SK-N-MC (cell line): ENCODE measurements at regions not wholly inside any gene's neighbourhood (a gene's known extent, or its start where the extent isn't known, plus 50 kb on each side); places are given as distances from the start of the nearest gene placed in this dataset.
"Not testable (repeated sequence)": the region's sequence is repeated elsewhere in the genome, so short reads cannot be mapped to it uniquely, and the experiment has no call there.

ENCODE experiments used
- DNase-seq: peaks from one replicate; pipeline ENCODE4 v3.0.0-alpha.2; 2011; ENCODE audit warnings: low read depth, low spot score
- H3K27ac ChIP-seq: fragments of 200-600 bp; sonication (generic); 2 replicates; pipeline ENCODE4 v1.5.1; 2016; ENCODE audit warnings: mixed run types
- H3K36me3 ChIP-seq: fragments of 200-600 bp; sonication (generic); 2 replicates; pipeline ENCODE4 v1.6.1; 2017; ENCODE audit warnings: antibody characterized with exemption, low read length, mixed read lengths; ENCODE audit not compliant: insufficient read depth
- H3K4me3 ChIP-seq: fragments of 200-600 bp; sonication (generic); 2 replicates; pipeline ENCODE4 v1.5.1; 2016
- H3K9ac ChIP-seq: fragments of 200-600 bp; sonication (generic); 2 replicates; pipeline ENCODE4 v1.8.0; 2017; ENCODE audit warnings: mixed run types, mixed read lengths; ENCODE audit not compliant: insufficient read length
- H3K9me3 ChIP-seq: fragments of 200-600 bp; sonication (generic); 2 replicates; pipeline ENCODE4 v1.6.1; 2017; ENCODE audit warnings: low read depth, mild to moderate bottlenecking, antibody characterized with exemption, low read length, moderate library complexity, mixed read lengths
- EZH2 ChIP-seq: fragments of 200-600 bp; sonication (generic); IDR thresholded peaks from one replicate; pipeline ENCODE4 v1.6.1; 2017; ENCODE audit warnings: antibody characterized with exemption
- FOXP2 ChIP-seq: optimal IDR thresholded peaks from 2 replicates; pipeline ENCODE3; 2011; ENCODE audit warnings: mild to moderate bottlenecking, moderate library complexity; ENCODE audit not compliant: insufficient read depth; ENCODE audit errors: extremely low read length, control extremely low read depth
- POLR2AphosphoS5 ChIP-seq: IDR thresholded peaks from 2 replicates; pipeline ENCODE4 v1.6.1; 2012; ENCODE audit warnings: mild to moderate bottlenecking, low read depth, low read length, borderline replicate concordance

DNA sequence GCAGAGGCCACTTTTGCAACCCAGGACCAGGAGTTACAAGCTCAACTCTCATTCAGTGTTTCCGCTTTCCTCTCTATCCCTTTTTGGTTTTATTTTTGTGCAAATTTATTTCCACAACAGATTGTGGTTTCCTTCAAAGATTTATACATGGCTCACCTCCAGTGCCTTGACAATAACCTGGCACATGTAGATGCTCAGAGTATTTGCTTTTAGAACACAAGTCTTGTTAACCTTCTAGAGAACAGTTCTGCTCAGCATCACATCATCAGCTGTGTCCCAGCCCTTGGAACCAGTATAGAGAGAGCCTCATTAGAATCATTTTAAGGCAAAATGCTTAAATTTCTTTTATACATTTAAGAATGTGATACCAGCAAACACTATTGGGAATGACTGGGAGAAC, 133.7 kb downstream of the TENT5C start:
- TF ChIP-seq FOXP2 (no peak), EZH2 (no peak), POLR2AphosphoS5 (no peak)
- Histone ChIP-seq H3K9me3 (no peaks in the 10 kb centered on the region), H3K36me3 (no peaks in the 10 kb centered on the region), H3K27ac (no peak overlapping the region), H3K4me3 (no peak overlapping the region), H3K9ac (no peak overlapping the region)
- no peak for DNase-seq

DNA sequence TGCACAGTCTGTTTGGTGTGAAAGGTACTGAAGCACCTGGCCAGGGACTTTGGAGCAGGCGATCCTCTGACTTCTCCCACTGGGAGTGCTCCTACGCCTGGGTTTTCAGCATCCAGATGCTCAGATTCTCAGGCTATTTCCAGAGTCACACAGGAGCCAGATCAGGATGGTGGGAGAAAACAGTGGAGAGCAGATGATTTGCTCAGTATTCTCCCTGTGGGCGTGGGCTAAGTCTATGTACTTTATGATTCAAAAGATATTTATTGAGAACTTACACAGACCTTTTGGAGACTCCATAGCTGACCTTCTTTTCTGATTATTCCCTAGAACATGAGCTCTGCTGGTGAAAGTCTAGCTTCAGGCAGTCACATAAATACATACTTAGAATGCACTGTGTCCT, 134.6 kb downstream of the TENT5C start:
- TF ChIP-seq FOXP2: no peak
- TF ChIP-seq POLR2AphosphoS5: no peak
- TF ChIP-seq EZH2: no peak
- DNase-seq: no peak
- H3K27ac ChIP-seq: no peak overlapping the region

DNA sequence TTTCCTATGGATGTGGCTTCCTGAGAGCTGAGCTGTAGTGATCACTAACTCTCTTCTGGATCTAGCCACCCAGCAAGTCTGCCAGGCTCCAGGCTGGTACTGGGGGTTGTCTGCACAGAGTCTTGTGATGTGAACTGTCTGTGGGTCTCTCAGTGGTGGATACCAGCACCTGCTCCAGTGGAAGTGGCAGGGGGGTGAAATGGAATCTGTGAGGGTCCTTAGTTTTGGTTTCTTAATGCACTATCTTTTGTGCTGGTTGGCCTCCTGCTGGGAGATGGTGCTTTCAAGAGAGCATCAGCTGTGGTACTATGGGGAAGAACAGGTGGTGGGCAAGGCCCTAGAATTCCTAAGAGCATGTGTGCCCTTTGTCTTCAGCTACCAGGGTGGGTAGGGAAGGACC, 140.7 kb downstream of the TENT5C start:
- H3K4me3 ChIP-seq, H3K36me3 ChIP-seq, DNase-seq, H3K27ac ChIP-seq, H3K9ac ChIP-seq, H3K9me3 ChIP-seq: not testable (repeated sequence)

More for the DNA sequence above, 134.6 kb downstream of the TENT5C start:
- no peaks in the 10 kb centered on the region for H3K36me3 ChIP-seq
- H3K9ac ChIP-seq: no peak overlapping the region
- H3K9me3 ChIP-seq: no peaks in the 10 kb centered on the region
- H3K4me3 ChIP-seq: no peak overlapping the region

DNA sequence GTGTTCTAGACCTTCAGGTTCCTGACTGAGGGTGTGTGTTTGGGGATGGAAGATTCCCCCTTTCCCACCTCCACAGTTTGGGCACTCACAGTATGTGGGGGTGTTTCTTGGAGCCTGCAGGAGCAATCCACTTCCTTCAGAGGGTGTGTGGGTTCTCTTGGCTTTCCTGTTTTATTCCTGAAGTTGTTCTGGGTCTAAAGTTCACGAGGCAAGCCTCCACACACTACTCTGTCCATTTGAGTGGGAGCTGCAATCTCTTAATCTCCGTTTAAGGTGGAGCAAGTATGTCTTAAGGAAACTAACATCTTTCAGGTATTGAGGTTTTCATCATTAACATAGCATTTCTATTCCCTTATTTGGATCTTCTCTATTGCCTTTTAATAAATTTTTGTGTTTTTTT, 141.8 kb downstream of the TENT5C start:
- TF ChIP-seq POLR2AphosphoS5 (no peak), FOXP2 (no peak), EZH2 (no peak)
- DNase-seq: no peak
- H3K9ac ChIP-seq: no peak overlapping the region

DNA sequence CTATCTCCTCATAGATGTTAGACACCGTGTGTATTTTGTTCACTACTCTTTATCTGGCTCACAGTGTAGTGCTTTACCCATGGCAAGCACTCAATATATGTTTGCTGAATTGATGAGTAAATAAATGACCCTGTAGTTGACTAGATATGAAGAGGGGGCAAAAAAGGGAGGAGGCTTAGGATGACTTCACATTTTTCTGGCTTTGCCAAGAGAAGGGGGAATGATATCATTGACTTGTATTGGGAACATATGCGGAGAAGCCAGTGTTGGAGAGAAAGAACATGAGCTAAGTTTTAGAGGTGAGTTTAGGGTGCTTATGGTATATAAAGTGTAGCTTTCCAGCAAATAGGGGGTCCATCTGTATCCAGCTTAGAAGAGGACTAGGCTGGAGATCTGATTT, 145.5 kb downstream of the TENT5C start:
- Histone ChIP-seq H3K27ac (no peak overlapping the region), H3K4me3 (no peak overlapping the region), H3K9me3 (no peaks in the 10 kb centered on the region), H3K36me3 (no peaks in the 10 kb centered on the region), H3K9ac (no peak overlapping the region)
- no peak for DNase-seq
- no peak for TF ChIP-seq EZH2
- no peak for TF ChIP-seq POLR2AphosphoS5
- no peak for TF ChIP-seq FOXP2

More for the DNA sequence above, 141.8 kb downstream of the TENT5C start:
- Histone ChIP-seq H3K9me3 (no peaks in the 10 kb centered on the region), H3K27ac (no peak overlapping the region), H3K4me3 (no peak overlapping the region), H3K36me3 (no peaks in the 10 kb centered on the region)

DNA sequence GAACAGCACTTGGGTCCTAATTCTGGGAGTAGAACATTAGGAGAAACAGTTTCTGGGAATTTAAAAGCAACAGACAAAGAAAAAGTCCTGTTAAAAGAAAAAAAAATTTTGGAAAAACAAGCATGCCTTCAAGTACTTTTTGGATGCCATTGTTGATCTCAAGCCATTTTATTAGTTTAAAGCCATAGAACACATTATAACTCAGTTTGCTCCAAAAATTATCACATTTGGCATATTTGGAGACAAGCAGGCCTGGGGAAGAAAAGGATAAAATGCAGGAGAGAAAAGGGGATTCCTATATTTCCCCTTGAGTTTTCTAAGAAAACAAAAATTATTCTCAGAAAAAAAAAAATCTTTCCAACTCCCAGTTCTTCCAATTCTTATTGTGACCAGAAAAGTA, 146.8 kb downstream of the TENT5C start:
- Histone ChIP-seq H3K4me3 (no peak overlapping the region), H3K9ac (no peak overlapping the region), H3K36me3 (no peaks in the 10 kb centered on the region), H3K9me3 (no peaks in the 10 kb centered on the region), H3K27ac (no peak overlapping the region)
- DNase-seq: no peak
- TF ChIP-seq POLR2AphosphoS5 (no peak), FOXP2 (no peak), EZH2 (no peak)

DNA sequence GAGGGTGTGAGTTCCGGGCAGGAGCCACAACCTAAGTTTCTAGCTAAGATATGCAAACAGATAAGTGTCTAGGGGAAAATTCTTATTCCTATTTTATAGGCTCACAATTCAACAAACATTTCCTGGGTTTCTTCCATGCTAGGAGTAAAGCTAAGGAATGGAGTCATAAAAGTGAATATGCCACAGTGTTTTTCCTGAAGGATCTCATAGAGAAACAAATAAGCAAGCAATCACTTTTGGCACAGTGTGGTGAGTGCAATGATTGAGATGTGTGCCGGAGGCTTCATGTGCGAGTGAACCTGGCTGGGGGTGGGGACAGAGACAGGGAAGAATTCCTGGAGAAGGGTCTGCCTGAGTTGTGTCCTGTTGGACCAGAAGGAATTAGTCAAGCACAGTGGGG, 147.4 kb downstream of the TENT5C start:
- TF ChIP-seq POLR2AphosphoS5 (no peak), FOXP2 (no peak), EZH2 (no peak)
- H3K36me3 ChIP-seq: no peaks in the 10 kb centered on the region
- H3K27ac ChIP-seq: no peak overlapping the region
- H3K4me3 ChIP-seq: no peak overlapping the region
- no peak for DNase-seq
- no peak overlapping the region for H3K9ac ChIP-seq
- H3K9me3 ChIP-seq: no peaks in the 10 kb centered on the region

DNA sequence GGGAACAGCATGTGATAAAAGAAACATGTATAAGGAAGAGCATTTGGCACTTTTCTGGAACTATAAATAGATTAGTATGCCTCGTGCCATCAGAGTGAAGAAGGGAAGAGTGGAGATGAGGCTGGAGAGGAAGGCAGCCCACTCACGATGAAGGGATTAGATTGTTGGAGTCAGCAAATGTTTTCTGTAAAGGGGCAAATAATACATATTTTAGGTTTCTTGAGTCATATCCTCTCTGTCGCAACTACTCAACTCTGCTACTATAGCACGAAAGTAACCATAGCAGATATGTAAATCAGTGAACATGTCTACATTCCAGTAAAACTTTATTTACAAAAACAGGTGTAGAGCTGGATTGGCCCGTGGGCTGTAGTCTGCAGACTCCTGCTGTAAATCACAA, 147.8 kb downstream of the TENT5C start:
- H3K4me3 ChIP-seq: peak overlapping the region; percentile 57
- TF ChIP-seq FOXP2: no peak
- no peak for TF ChIP-seq EZH2
- TF ChIP-seq POLR2AphosphoS5: no peak
- H3K9me3 ChIP-seq: no peaks in the 10 kb centered on the region
- H3K36me3 ChIP-seq: no peaks in the 10 kb centered on the region
- no peak overlapping the region for H3K9ac ChIP-seq
- H3K27ac ChIP-seq: no peak overlapping the region
- no peak for DNase-seq

DNA sequence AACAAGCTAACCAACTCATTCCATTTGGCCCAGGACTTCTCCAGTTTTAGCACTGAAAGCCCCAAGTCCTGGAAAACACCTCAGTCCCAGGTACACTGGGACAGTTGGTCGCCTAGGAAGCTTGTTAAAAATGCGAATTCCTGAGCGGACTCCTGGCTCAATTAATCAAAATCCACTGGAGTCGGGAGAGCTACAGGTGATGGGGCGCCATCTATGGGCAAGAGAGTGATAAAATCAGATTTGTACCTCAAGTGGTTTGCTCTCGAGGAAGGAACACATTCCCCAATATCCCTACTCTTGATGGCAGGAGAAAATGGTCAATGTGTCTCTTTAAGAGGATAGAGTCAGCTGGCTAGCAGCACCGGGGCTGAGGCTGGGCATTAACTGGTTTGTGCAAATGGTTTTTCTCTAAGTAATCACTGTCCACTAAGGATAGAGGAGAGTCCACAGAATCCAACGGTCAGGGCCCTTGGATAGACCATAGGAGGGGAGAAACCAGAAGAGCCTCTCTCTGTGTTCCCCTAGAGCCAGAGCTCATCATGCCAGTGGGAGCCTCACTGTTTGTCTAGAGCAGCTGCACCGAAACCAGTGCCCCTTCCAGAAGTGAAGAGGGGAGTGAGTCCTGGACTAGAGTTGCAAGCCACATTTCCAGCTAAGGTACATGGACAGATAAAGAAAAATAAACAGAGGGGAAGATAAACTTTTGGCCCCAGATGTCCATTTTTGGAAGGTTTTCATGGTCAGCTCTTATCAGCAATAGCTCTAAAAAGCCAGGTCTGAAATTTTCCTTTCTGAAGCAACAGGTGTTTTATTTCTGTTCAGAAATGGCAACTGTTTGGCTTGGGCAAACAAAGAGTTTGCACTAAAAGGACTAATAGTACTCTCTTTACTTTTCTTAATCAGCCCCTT, 148.5 kb downstream of the TENT5C start:
- H3K36me3 ChIP-seq: no peaks in the 10 kb centered on the region
- H3K9me3 ChIP-seq: no peaks in the 10 kb centered on the region
- DNase-seq: no peak
- no peak overlapping the region for H3K9ac ChIP-seq
- H3K27ac ChIP-seq: no peak overlapping the region
- TF ChIP-seq EZH2 (no peak), FOXP2 (no peak), POLR2AphosphoS5 (no peak)
- peak overlapping the region; percentile 57 for H3K4me3 ChIP-seq
